GM18858 (cell line): ENCODE measurements at regions not wholly inside any gene's neighbourhood (a gene's known extent, or its start where the extent isn't known, plus 50 kb on each side); places are given as distances from the start of the nearest gene placed in this dataset.
"Not testable (repeated sequence)": the region's sequence is repeated elsewhere in the genome, so short reads cannot be mapped to it uniquely, and the experiment has no call there.

Source experiments
- ATAC-seq: cut with Tn5 transposase; IDR thresholded peaks from one replicate; pipeline ENCODE4 v1.9.1; 2021; ENCODE audit not compliant: unreplicated experiment

GRCh38 chr18:75694292-75694691 lies 266.8 kb upstream of the SMIM21 start:
- ATAC-seq = no peak

- no peak for ATAC-seq
These were observed 264.0 kb upstream of the SMIM21 start for GRCh38 chr18:75691483-75691882.

- not testable (repeated sequence) for ATAC-seq
These were observed 262.8 kb upstream of the SMIM21 start for GRCh38 chr18:75690283-75690682.

- no peak for ATAC-seq
These were observed 260.1 kb upstream of the SMIM21 start for GRCh38 chr18:75687626-75688025.

- no peak for ATAC-seq
These were observed 255.9 kb upstream of the SMIM21 start for GRCh38 chr18:75683426-75683825.

- no peak for ATAC-seq
These were observed 254.1 kb upstream of the SMIM21 start for GRCh38 chr18:75681538-75682115.

- ATAC-seq = no peak
These were observed 251.8 kb upstream of the SMIM21 start for GRCh38 chr18:75679331-75679730.

GRCh38 chr18:75678627-75679026 lies 251.1 kb upstream of the SMIM21 start:
- ATAC-seq = no peak

GRCh38 chr18:75677696-75678455 lies 250.4 kb upstream of the SMIM21 start:
- no peak for ATAC-seq

- ATAC-seq = no peak
These were observed 233.4 kb upstream of the SMIM21 start for GRCh38 chr18:75660932-75661331.

GRCh38 chr18:75659535-75660023 lies 232.1 kb upstream of the SMIM21 start:
- no peak for ATAC-seq

GRCh38 chr18:75658330-75658729 lies 230.8 kb upstream of the SMIM21 start:
- no peak for ATAC-seq

- ATAC-seq = no peak
These were observed 229.2 kb upstream of the SMIM21 start for GRCh38 chr18:75656563-75657247.

GRCh38 chr18:75656035-75656434 lies 228.5 kb upstream of the SMIM21 start:
- ATAC-seq = no peak

GRCh38 chr18:75654851-75655751 lies 227.6 kb upstream of the SMIM21 start:
- no peak for ATAC-seq

GRCh38 chr18:75654386-75654785 lies 226.9 kb upstream of the SMIM21 start:
- no peak for ATAC-seq

GRCh38 chr18:75652528-75652927 lies 225.0 kb upstream of the SMIM21 start:
- no peak for ATAC-seq

- ATAC-seq = no peak
These were observed 217.4 kb upstream of the SMIM21 start for GRCh38 chr18:75644871-75645270.

- ATAC-seq = no peak
These were observed 215.6 kb upstream of the SMIM21 start for GRCh38 chr18:75643083-75643482.

- ATAC-seq = no peak
These were observed 211.9 kb upstream of the SMIM21 start for GRCh38 chr18:75639472-75639831.
